T-helper 17 cell (primary cell): ENCODE measurements at regions not wholly inside any gene's neighbourhood (a gene's known extent, or its start where the extent isn't known, plus 50 kb on each side); places are given as distances from the start of the nearest gene placed in this dataset.
"Not testable (repeated sequence)": the region's sequence is repeated elsewhere in the genome, so short reads cannot be mapped to it uniquely, and the experiment has no call there.

Source experiments
- ATAC-seq: fragments of 150-1000 bp; cut with Tn5 transposase; 2 replicates; pipeline ENCODE4 v1.10.0; 2021; ENCODE audit warnings: mild to moderate bottlenecking, moderate library complexity
- DNase-seq, 3 donors: peaks; one replicate each; pipeline versions ENCODE4 v3.0.0 to v3.0.0-alpha.2; 2020 to 2021
- H3K9me3 ChIP-seq: one replicate; pipeline ENCODE4 v1.7.0; 2013; ENCODE audit warnings: low read length, mild to moderate bottlenecking; ENCODE audit not compliant: control insufficient read depth, poor library complexity, severe bottlenecking
- H3K27ac Mint-ChIP-seq: one replicate; pipeline ENCODE4 v1.8.0; 2022; ENCODE audit warnings: mild to moderate bottlenecking, moderate library complexity, mixed read lengths
- H3K27me3 Mint-ChIP-seq: one replicate; pipeline ENCODE4 v1.8.0; 2022; ENCODE audit warnings: mixed read lengths
- H3K36me3 Mint-ChIP-seq: one replicate; pipeline ENCODE4 v1.8.0; 2022; ENCODE audit warnings: low read depth, mixed read lengths
- H3K4me1 Mint-ChIP-seq: one replicate; pipeline ENCODE4 v1.8.0; 2022; ENCODE audit warnings: mild to moderate bottlenecking, mixed read lengths
- H3K4me3 Mint-ChIP-seq: one replicate; pipeline ENCODE4 v1.8.0; 2022; ENCODE audit warnings: mild to moderate bottlenecking, moderate library complexity, mixed read lengths

DNA sequence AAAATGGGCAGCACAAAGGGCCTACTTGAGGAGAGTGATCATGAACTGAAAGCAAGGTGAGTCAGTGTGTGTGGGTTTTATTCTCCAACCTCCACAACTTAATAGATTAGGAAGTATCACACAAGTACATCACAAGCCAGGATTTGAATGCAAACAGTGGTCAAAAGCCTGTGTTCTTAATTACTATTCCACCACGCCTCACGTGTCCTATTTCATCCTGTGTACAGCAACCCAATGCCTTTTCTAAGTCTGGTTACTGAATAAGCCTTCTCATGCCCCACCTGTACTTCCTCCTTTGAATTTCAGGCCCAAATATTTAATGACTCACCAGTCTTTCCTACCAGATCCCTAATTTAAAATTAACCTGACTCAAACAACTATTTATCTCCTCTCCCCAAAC, 755.7 kb upstream of the SLC8A1 start:
- Mint-ChIP-seq H3K4me1 (no peaks in the 10 kb centered on the region), H3K36me3 (no peaks in the 10 kb centered on the region), H3K4me3 (no peak overlapping the region), H3K27me3 (no peaks in the 10 kb centered on the region), H3K27ac (no peak overlapping the region)
- no peaks in the 10 kb centered on the region for H3K9me3 ChIP-seq
- DNase-seq (no peak), ATAC-seq (no peak)

DNA sequence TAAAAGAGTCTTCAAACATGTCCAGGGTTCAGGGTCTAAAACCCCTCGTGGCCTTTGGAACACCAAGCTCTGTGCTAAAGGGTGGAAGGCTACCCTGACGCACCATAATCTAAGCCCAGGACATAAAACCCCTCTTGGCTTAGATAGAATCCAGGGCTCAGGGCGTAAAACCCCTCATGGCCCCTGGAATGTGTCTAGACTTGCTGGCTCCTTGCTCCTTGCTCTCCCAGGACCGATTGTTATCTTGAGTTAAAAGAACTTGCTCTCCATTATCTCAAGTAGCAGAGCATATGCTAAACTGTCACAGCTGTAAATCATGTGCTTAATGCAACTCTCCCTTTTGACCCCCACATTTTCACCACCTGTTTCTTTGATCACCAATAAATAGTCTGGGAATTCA, 758.1 kb upstream of the SLC8A1 start:
- H3K36me3 Mint-ChIP-seq, DNase-seq, H3K4me1 Mint-ChIP-seq, H3K27me3 Mint-ChIP-seq, H3K9me3 ChIP-seq, H3K27ac Mint-ChIP-seq, H3K4me3 Mint-ChIP-seq, ATAC-seq: not testable (repeated sequence)

DNA sequence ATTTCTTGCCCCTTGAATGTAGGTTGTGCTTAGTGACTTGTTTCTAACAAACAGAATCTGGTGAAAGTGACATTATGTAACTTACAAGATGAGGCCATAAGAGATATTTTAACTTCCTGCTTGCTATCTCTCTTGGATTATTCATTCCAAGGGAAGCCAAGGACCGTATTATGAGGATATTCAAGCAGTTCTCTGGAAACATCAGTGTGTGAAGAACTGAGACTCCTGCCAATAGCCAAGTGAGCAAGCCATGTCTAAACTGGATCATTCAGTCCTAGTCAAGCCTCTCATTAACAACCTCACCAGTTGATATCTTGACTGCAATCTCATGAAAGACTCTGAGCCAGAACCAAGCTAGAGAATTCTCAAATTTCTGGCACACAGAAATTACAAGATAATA, 765.1 kb upstream of the SLC8A1 start:
- DNase-seq (no peak), ATAC-seq (no peak)
- Mint-ChIP-seq H3K27me3 (no peaks in the 10 kb centered on the region), H3K27ac (no peak overlapping the region), H3K4me1 (no peaks in the 10 kb centered on the region), H3K36me3 (no peaks in the 10 kb centered on the region), H3K4me3 (no peak overlapping the region)
- H3K9me3 ChIP-seq, result no peaks in the 10 kb centered on the region

DNA sequence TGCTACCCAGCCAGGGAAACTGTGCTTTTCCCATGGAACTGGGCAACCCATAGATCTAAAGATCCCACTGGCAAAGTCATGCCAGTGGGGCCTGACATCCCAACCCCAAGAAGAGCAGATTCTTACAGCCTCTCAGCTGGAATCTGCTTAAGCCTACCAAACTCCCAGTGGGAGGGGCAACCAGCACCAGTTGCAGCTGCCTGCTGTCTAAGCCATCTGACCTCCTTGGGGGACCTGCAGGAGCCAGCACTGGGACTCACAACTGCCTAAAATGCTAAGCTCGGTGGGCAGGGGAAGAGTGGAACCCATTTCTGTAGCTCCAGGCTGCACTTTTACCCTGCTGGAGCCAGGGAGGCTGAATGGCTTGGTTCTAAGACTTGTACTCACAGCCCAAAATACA, 770.7 kb upstream of the SLC8A1 start:
- Mint-ChIP-seq H3K36me3 (no peaks in the 10 kb centered on the region), H3K27ac (no peak overlapping the region), H3K27me3 (no peaks in the 10 kb centered on the region), H3K4me1 (no peaks in the 10 kb centered on the region), H3K4me3 (no peak overlapping the region)
- no peak for DNase-seq
- no peaks in the 10 kb centered on the region for H3K9me3 ChIP-seq
- no peak for ATAC-seq

DNA sequence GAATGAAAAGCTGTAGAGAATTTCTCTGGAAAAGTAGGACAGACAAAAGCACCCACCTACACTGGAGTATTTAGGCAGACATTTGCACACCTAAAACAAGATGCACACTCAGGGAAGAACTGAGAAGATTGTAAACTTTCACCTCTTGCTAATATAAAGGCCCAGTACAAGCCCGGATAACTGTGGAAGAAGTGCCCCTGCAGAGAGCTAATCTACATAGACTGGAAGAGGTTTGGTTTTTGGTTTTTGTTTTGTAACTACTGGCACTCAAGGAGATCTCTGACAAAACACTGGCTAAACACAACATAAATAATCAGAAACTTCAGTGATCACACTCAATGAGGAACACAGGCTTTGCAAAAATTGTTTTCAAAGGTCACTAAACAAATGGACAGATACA, 782.2 kb upstream of the SLC8A1 start:
- DNase-seq, result no peak

DNA sequence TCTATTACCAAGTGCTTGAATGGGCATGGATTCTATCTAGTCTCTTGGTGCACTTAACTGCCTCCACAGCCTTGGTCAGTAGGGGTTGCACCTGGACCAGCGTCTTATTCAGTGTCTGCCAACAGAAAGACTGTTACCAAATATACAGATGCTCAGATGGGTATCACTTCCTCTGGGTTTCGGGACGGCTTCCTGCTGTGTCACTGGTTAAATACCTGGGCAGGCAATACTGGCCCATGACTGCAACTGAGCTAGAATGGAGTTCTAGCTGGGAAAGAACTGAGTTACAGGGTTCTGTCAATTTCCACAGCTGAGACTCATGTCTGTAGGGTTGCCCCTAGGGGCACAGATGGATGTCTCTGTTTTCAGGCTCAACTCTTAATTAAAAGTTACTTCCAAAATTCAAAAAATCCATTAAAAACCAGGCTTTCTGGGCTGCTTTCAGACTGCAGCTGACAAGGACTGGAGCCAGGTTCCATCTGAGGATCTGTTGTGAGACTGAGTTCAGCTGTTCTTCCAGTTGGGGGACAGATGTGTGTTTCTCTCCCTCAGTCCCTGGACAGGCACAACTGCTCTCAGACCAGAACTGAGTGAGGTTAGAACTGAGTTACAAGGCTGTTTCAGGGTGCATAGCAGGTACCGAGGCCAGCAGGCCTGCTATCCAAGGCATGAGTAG, 789.6 kb upstream of the SLC8A1 start:
- no peak overlapping the region for H3K27ac Mint-ChIP-seq
- H3K9me3 ChIP-seq, result no peaks in the 10 kb centered on the region
- H3K4me1 Mint-ChIP-seq, result no peaks in the 10 kb centered on the region
- no peaks in the 10 kb centered on the region for H3K36me3 Mint-ChIP-seq
- no peak overlapping the region for H3K4me3 Mint-ChIP-seq
- DNase-seq, result no peak
- no peak for ATAC-seq
- no peaks in the 10 kb centered on the region for H3K27me3 Mint-ChIP-seq

More for the DNA sequence above, 782.2 kb upstream of the SLC8A1 start:
- no peak overlapping the region for H3K27ac Mint-ChIP-seq
- ATAC-seq, result no peak
- no peaks in the 10 kb centered on the region for H3K27me3 Mint-ChIP-seq
- H3K36me3 Mint-ChIP-seq, result no peaks in the 10 kb centered on the region
- no peaks in the 10 kb centered on the region for H3K9me3 ChIP-seq
- no peak overlapping the region for H3K4me3 Mint-ChIP-seq
- no peaks in the 10 kb centered on the region for H3K4me1 Mint-ChIP-seq

DNA sequence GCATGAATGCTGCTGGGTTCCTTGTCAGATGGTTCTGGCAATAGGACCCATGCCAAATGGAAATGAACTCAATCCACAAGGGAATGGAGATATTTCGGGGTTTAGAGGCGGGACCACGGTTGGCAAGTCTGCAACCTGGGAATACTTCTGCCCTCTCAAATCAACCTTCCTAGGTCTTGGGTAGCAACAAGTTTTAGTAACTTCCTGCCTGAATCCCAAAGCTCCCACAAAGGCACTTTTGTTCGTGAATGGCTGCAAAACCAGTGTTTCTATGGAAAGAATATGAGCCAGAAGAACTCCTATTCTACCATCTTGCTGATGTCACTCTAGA, 790.1 kb upstream of the SLC8A1 start:
- no peaks in the 10 kb centered on the region for H3K9me3 ChIP-seq
- ATAC-seq, result no peak

DNA sequence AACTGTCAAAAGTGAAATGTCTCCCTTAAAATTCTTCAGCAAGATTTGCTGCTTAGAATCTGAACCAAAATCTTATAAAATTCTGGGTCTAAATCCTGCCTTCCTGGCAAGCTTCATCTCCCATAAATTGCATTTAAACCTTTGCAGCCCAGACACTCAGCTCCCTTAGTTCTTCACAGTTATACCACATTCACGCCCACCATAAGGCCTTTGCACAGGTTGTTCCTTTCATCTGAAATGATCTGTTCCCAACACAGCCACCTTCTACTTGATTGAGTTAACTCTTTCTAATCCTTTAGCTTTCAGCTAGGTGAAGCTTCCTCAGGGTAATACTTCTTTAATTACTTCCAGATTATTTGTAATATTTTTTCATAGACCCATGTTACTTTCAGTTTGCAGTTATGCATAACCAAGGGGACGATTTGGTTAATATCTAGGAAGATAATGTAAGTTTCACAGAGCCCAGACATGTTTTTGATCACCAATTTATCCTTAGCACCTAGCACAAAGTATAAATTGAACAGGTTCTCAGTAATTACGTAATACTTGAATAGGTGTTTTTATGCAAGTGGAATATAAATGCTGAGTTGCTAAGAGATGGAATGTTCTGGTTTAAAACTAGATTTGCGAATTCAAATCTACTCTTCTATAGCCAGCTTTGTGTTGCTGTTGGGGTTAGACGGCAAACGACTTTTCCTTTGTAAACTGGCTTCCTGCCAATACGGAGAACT, 779.7 kb upstream of the PKDCC start:
- Mint-ChIP-seq H3K27me3 (no peaks in the 10 kb centered on the region), H3K36me3 (no peaks in the 10 kb centered on the region), H3K27ac (no peak overlapping the region), H3K4me3 (no peak overlapping the region), H3K4me1 (no peaks in the 10 kb centered on the region)
- DNase-seq (no peak), ATAC-seq (no peak)
- no peaks in the 10 kb centered on the region for H3K9me3 ChIP-seq

More for the DNA sequence above, 790.1 kb upstream of the SLC8A1 start:
- no peaks in the 10 kb centered on the region for H3K36me3 Mint-ChIP-seq
- H3K4me3 Mint-ChIP-seq, result no peak overlapping the region
- H3K27ac Mint-ChIP-seq, result no peak overlapping the region
- H3K4me1 Mint-ChIP-seq, result no peaks in the 10 kb centered on the region
- no peaks in the 10 kb centered on the region for H3K27me3 Mint-ChIP-seq
- DNase-seq, result no peak

DNA sequence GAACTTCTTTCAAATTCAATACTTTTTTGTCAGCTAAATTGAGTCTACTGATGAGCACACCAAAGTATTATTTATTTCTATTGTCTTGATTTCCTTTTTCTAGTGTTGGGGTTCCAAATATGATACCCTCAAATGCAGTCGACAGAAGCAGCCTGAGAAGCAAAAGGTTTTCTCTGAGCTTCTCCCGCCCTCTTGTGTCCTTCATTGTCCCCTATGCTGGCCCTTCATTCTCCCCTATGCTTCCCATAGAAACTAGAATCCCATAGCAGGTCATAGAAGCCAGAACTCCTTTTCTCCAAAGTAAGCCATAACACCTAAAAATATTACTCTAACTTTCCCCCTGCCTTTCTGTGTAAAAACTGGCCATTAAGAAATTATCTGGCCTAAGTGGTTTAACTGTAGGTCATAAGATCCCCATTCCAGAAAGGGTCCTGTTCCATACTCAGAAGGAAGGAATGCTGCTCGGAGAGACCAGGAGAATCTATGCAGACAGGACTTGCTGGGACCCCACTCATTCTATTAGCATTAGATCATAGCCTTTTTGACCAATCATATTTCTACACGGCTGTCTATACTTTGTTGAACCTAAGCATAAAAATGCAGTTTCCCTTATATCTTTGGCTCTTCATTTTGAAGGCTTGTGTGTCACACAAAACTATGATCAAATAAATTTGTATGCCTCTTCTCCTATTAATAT, 764.6 kb upstream of the PKDCC start:
- H3K9me3 ChIP-seq, result no peaks in the 10 kb centered on the region
- Mint-ChIP-seq H3K27me3 (no peaks in the 10 kb centered on the region), H3K4me3 (no peak overlapping the region), H3K4me1 (no peaks in the 10 kb centered on the region), H3K27ac (no peak overlapping the region), H3K36me3 (no peaks in the 10 kb centered on the region)
- ATAC-seq (no peak), DNase-seq (no peak)

DNA sequence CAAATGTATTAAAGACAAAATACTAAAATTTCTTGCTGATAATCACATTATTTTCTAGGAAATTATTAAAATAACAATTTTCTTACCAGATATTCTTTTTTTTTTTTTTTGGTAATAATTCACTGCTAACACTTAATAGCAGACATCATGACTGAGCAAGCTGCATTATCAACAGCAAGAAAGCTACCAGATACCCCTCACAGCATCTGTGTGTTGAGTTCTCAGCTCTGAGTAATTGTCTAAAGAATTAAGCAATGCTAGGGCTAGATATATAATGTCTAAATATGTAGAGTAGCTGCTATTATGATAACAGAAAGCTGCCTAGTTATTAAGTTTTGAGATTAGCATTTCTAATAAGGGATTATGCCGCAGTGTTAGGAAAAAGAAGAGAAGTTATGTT, 754.3 kb upstream of the PKDCC start:
- no peak overlapping the region for H3K4me3 Mint-ChIP-seq
- H3K36me3 Mint-ChIP-seq, result no peaks in the 10 kb centered on the region
- H3K4me1 Mint-ChIP-seq, result no peaks in the 10 kb centered on the region
- ATAC-seq (no peak), DNase-seq (no peak)
- H3K9me3 ChIP-seq, result no peaks in the 10 kb centered on the region
- no peaks in the 10 kb centered on the region for H3K27me3 Mint-ChIP-seq
- H3K27ac Mint-ChIP-seq, result no peak overlapping the region

DNA sequence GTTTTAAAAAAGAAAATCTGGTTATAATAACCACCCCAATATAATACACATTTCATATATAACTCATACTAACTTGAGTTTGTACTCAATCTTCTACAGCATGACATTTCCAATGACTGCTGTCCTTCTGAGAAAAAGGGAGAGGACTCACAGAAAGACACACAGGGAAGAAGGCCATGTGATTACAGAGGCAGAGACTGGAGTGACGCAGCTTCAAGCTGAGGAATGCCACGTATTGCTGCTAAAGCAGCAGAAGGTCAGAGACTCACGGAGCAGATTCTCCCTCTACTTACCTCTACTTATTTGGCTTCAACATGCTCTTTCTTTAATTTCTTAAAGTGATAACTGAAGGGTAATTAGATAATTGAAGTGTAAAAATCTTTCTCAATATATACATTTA, 753.5 kb upstream of the PKDCC start:
- no peak overlapping the region for H3K4me3 Mint-ChIP-seq
- no peak for DNase-seq
- no peak overlapping the region for H3K27ac Mint-ChIP-seq
- H3K36me3 Mint-ChIP-seq, result no peaks in the 10 kb centered on the region
- no peaks in the 10 kb centered on the region for H3K9me3 ChIP-seq
- no peaks in the 10 kb centered on the region for H3K4me1 Mint-ChIP-seq
- H3K27me3 Mint-ChIP-seq, result no peaks in the 10 kb centered on the region
- no peak for ATAC-seq

DNA sequence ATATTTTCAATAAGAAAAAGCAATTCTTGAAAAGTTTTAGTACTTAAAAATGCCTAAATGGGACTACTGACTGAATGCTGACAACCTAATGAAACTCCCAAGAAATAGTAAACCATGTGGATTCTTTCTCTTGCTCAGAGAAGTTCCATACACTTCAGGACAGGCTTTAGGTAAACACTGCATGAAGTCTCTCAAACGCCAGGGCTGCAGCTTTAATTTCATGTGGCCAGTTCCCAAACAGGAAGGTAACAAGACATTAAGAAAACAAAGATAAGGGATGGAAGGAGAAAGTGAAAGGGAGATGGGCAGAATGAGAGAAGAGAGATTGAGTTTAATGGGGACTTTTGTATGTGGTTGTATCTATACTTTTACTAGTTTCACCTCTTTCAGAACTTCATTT, 734.7 kb upstream of the PKDCC start:
- Mint-ChIP-seq H3K36me3 (no peaks in the 10 kb centered on the region), H3K4me1 (no peaks in the 10 kb centered on the region), H3K4me3 (no peak overlapping the region), H3K27me3 (no peaks in the 10 kb centered on the region), H3K27ac (no peak overlapping the region)
- ATAC-seq (no peak), DNase-seq (no peak)
- no peaks in the 10 kb centered on the region for H3K9me3 ChIP-seq

DNA sequence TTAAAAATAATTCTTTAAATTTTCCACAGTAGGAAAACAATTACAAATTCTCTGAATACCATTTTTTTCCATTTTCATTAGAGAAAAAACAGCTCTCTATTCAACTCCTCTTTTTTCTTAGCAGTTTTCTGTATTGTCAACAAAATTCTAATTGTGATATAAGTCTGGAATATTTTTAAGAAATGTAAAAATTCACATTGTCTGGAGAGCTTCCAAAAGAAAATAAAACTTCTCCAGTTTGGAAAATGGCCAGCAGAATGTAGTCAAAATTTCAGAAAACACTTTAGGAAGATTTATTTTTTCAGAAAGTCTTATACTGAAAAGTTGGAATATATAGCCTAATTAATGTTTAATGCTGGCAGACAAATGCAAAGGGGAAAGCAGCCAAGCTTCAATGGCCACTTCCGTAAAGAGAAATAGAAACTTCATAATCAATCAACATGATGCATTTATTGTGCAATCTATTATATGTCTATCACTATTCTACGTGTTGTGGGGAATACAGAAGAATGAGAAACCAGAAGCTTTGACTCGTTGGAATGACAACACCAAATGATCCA, 733.2 kb upstream of the PKDCC start:
- no peak overlapping the region for H3K4me3 Mint-ChIP-seq
- ATAC-seq, result no peak
- no peaks in the 10 kb centered on the region for H3K4me1 Mint-ChIP-seq
- no peaks in the 10 kb centered on the region for H3K27me3 Mint-ChIP-seq
- no peak for DNase-seq
- no peaks in the 10 kb centered on the region for H3K36me3 Mint-ChIP-seq
- H3K9me3 ChIP-seq, result no peaks in the 10 kb centered on the region
- no peak overlapping the region for H3K27ac Mint-ChIP-seq
